ENCODE measurements at regions not wholly inside any gene's neighbourhood (a gene's known extent, or its start where the extent isn't known, plus 50 kb on each side); places are given as distances from the start of the nearest gene placed in this dataset.

GRCh38 chr6:104607501-104607900, 252.2 kb downstream of the HACE1 start:
- Histone ChIP-seq H3K36me3 (ENCODE audit: control insufficient read depth in 2 of 2, insufficient read depth in 2 of 2, low read length in 1 of 2) (no peaks in the 10 kb centered on the region), H3K79me2 (ENCODE audit: control insufficient read depth, insufficient read depth, low read length) (no peaks in the 10 kb centered on the region), H3K27me3 (replicated peaks in 1 of 2; ENCODE audit: control insufficient read depth in 2 of 2, insufficient read depth in 2 of 2, low read length in 1 of 2) (no peaks in the 10 kb centered on the region), H2AFZ (ENCODE audit: control insufficient read depth, low read depth, low read length) (no peak overlapping the region), H3K4me2 (ENCODE audit: control insufficient read depth, insufficient read depth) (no peak overlapping the region), H3K4me3 (no peak overlapping the region), H3K9ac (ENCODE audit: control insufficient read depth, insufficient read depth, low read length) (no peak overlapping the region), H3K27ac (ENCODE audit: control insufficient read depth, insufficient read depth) (no peak overlapping the region), H3K9me3 (replicated peaks; ENCODE audit: control insufficient read depth, insufficient read depth, low read length) (no peaks in the 10 kb centered on the region), H4K20me1 (ENCODE audit: control insufficient read depth, insufficient read depth) (no peaks in the 10 kb centered on the region), H3K4me1 (ENCODE audit: control insufficient read depth, insufficient read depth, low read length) (no peaks in the 10 kb centered on the region)
- DNase-seq (ENCODE audit: low read depth, low spot score) (no peak), FAIRE-seq (no peak), ATAC-seq (no peak)
- 0% methylated on average over 1 of the region's 1 CpG for WGBS (ENCODE audit: insufficient coverage, insufficient replicate concordance, low lambda C conversion rate, missing lambda C conversion rate)
- no peak for TF ChIP-seq NR2F1 (conservative IDR thresholded peaks at IDR 0.05)
- TF ChIP-seq REST (IDR thresholded peaks at IDR 0.05; ENCODE audit: low read depth, low read length), result no peak
- no peak for TF ChIP-seq NFIC (IDR thresholded peaks at IDR 0.05; ENCODE audit: low read depth, low read length)
- no peak for TF ChIP-seq KAT2A (conservative IDR thresholded peaks at IDR 0.05; ENCODE audit: control insufficient read depth, low read depth, low read length)
- no peak for TF ChIP-seq SIX5 (IDR thresholded peaks at IDR 0.05; ENCODE audit: low read depth, low read length, severe bottlenecking)
- TF ChIP-seq IRF4 (IDR thresholded peaks at IDR 0.05; ENCODE audit: low read depth, low read length), result no peak
- no peak for TF ChIP-seq DPF2 (IDR thresholded peaks at IDR 0.05)
- TF ChIP-seq SREBF1 (IDR thresholded peaks at IDR 0.05; ENCODE audit: low read length), result no peak
- no peak for TF ChIP-seq ZNF207 (IDR thresholded peaks at IDR 0.05; ENCODE audit: borderline replicate concordance)
- TF ChIP-seq MEF2A (IDR thresholded peaks at IDR 0.05; ENCODE audit: insufficient read depth, low read depth, low read length), result no peak
- no peak for TF ChIP-seq MEF2B (IDR thresholded peaks at IDR 0.05; ENCODE audit: partially characterized antibody, poor library complexity, severe bottlenecking)
- TF ChIP-seq NFYA (IDR thresholded peaks at IDR 0.05; ENCODE audit: borderline replicate concordance, low read depth, low read length), result no peak
- TF ChIP-seq FOXK2 (IDR thresholded peaks at IDR 0.05), result no peak
- TF ChIP-seq PAX5 (IDR thresholded peaks at IDR 0.05; ENCODE audit: borderline replicate concordance, low read depth, low read length), result no peak
- RAD21 ChIA-PET (ENCODE audit: unreplicated experiment), result no interaction called here
- SMC1A ChIA-PET (ENCODE audit: uncharacterized antibody, unreplicated experiment), result interaction anchor here (0.6 kb wide), 1 partner anchor 163 kb away, joined by 3 read pairs; no protein-coding TSS in a partner anchor
- BruUV-seq (replicated peaks), result no TSS peak
- CTCF ChIA-PET, result interaction anchor here (1.2 kb wide), 1 partner anchor 47 kb away, joined by 3 read pairs; no protein-coding TSS in a partner anchor
- POLR2A ChIA-PET, result no interaction called here
- in situ Hi-C loops (cut with MboI) (no loop called here), intact Hi-C loops (cut with micrococcal nuclease; ENCODE audit: unreplicated experiment) (no loop called here)
